Neural progenitor cell (in vitro differentiated cells): ENCODE measurements at regions not wholly inside any gene's neighbourhood (a gene's known extent, or its start where the extent isn't known, plus 50 kb on each side); places are given as distances from the start of the nearest gene placed in this dataset.
"Not testable (repeated sequence)": the region's sequence is repeated elsewhere in the genome, so short reads cannot be mapped to it uniquely, and the experiment has no call there.

Experiments
- DNase-seq: peaks from one replicate; pipeline ENCODE4 v3.0.0-alpha.2; 2016; ENCODE audit warnings: low spot score
- H2AFZ ChIP-seq: fragments of 200-600 bp; sonication (generic); replicated peaks from 2 replicates; pipeline ENCODE4 v1.6.1; 2016; ENCODE audit warnings: antibody characterized with exemption
- H3F3A ChIP-seq: fragments of 200-600 bp; sonication (generic); 2 replicates; pipeline ENCODE4 v1.6.1; 2016; ENCODE audit warnings: antibody characterized with exemption, low read depth
- H3K27ac ChIP-seq: fragments of 200-600 bp; sonication (generic); 2 replicates; pipeline ENCODE4 v1.5.1; 2016; ENCODE audit warnings: mild to moderate bottlenecking
- H3K27me3 ChIP-seq: fragments of 200-600 bp; sonication (generic); 2 replicates; pipeline ENCODE4 v1.6.1; 2016; ENCODE audit warnings: mild to moderate bottlenecking, moderate library complexity
- H3K36me3 ChIP-seq: fragments of 200-600 bp; sonication (generic); 2 replicates; pipeline ENCODE4 v1.5.1; 2016
- H3K4me1 ChIP-seq: fragments of 200-600 bp; sonication (generic); 2 replicates; pipeline ENCODE4 v1.6.1; 2016; ENCODE audit warnings: mixed run types
- H3K4me2 ChIP-seq: fragments of 200-600 bp; sonication (generic); 2 replicates; pipeline ENCODE4 v1.6.1; 2016
- H3K4me3 ChIP-seq: fragments of 200-600 bp; sonication (generic); 2 replicates; pipeline ENCODE4 v1.5.1; 2016
- H3K79me2 ChIP-seq: fragments of 200-600 bp; sonication (generic); 2 replicates; pipeline ENCODE4 v1.6.1; 2016; ENCODE audit warnings: low read depth
- H3K9ac ChIP-seq: fragments of 200-600 bp; sonication (generic); 2 replicates; pipeline ENCODE4 v1.6.1; 2016
- H3K9me3 ChIP-seq: fragments of 200-600 bp; sonication (generic); 2 replicates; pipeline ENCODE4 v1.5.1; 2016; ENCODE audit warnings: low read depth
- H4K20me1 ChIP-seq: fragments of 200-600 bp; sonication (generic); 2 replicates; pipeline ENCODE4 v1.6.1; 2016; ENCODE audit warnings: low read depth
- H3K27ac Mint-ChIP-seq: 3 replicates; pipeline ENCODE4 v1.8.0; 2021; ENCODE audit warnings: mixed read lengths
- H3K27me3 Mint-ChIP-seq: 2 replicates; pipeline ENCODE4 v1.8.0; 2022; ENCODE audit warnings: low read depth, mild to moderate bottlenecking, inconsistent platforms, moderate library complexity, mixed read lengths; ENCODE audit not compliant: insufficient read depth
- H3K36me3 Mint-ChIP-seq: 3 replicates; pipeline ENCODE4 v1.8.0; 2021; ENCODE audit warnings: mixed read lengths
- H3K4me1 Mint-ChIP-seq: 3 replicates; pipeline ENCODE4 v1.8.0; 2021; ENCODE audit warnings: mixed read lengths
- H3K4me3 Mint-ChIP-seq: 3 replicates; pipeline ENCODE4 v1.8.0; 2021; ENCODE audit warnings: mild to moderate bottlenecking, moderate library complexity, mixed read lengths
- H3K9me3 Mint-ChIP-seq: 3 replicates; pipeline ENCODE4 v1.8.0; 2020; ENCODE audit warnings: mixed read lengths
- CTCF ChIP-seq: fragments of 200-600 bp; sonication (generic); IDR thresholded peaks from 2 replicates; pipeline ENCODE4 v1.5.1; 2017; ENCODE audit warnings: antibody characterized with exemption, mild to moderate bottlenecking
- EZH2 ChIP-seq: fragments of 200-600 bp; sonication (generic); IDR thresholded peaks from 2 replicates; pipeline ENCODE4 v1.6.1; 2017; ENCODE audit warnings: antibody characterized with exemption, mild to moderate bottlenecking, moderate library complexity
- EZH2phosphoT487 ChIP-seq: fragments of 200-600 bp; sonication (generic); IDR thresholded peaks from 2 replicates; pipeline ENCODE4 v1.6.1; 2017; ENCODE audit warnings: antibody characterized with exemption

- H3K9ac ChIP-seq = no peak overlapping the region
Observed at GRCh38 chr22:48758881-48759875, 1068.5 kb downstream of the BRD1 start.

GRCh38 chr22:48757985-48758561, 1069.6 kb downstream of the BRD1 start:
- no peak overlapping the region for H3K4me3 Mint-ChIP-seq

More at GRCh38 chr22:48758881-48759875, 1068.5 kb downstream of the BRD1 start:
- H3K4me1 ChIP-seq = no peaks in the 10 kb centered on the region
- H3F3A ChIP-seq = no peaks in the 10 kb centered on the region
- H3K27ac ChIP-seq = no peak overlapping the region
- no peak overlapping the region for H3K27ac Mint-ChIP-seq
- peaks cover 10% of the 10 kb centered on the region for H3K9me3 Mint-ChIP-seq
- H3K36me3 ChIP-seq = no peaks in the 10 kb centered on the region
- H3K27me3 ChIP-seq = no peaks in the 10 kb centered on the region
- H3K4me3 ChIP-seq = no peak overlapping the region
- H3K79me2 ChIP-seq = no peaks in the 10 kb centered on the region
- H4K20me1 ChIP-seq = no peaks in the 10 kb centered on the region
- peaks cover 3% of the 10 kb centered on the region for H3K36me3 Mint-ChIP-seq
- H3K27me3 Mint-ChIP-seq = no peaks in the 10 kb centered on the region
- no peak overlapping the region for H2AFZ ChIP-seq
- H3K4me2 ChIP-seq = no peak overlapping the region
- H3K9me3 ChIP-seq = no peaks in the 10 kb centered on the region
- DNase-seq = no peak
- no peaks in the 10 kb centered on the region for H3K4me1 Mint-ChIP-seq
- no peak for TF ChIP-seq CTCF
- no peak for TF ChIP-seq EZH2phosphoT487
- TF ChIP-seq EZH2 = no peak
- no peak overlapping the region for H3K4me3 Mint-ChIP-seq

GRCh38 chr22:48757581-48757980, 1070.1 kb downstream of the BRD1 start:
- no peaks in the 10 kb centered on the region for H4K20me1 ChIP-seq
- H3K27me3 Mint-ChIP-seq = no peaks in the 10 kb centered on the region
- no peak for DNase-seq
- H2AFZ ChIP-seq = no peak overlapping the region
- peaks cover 3% of the 10 kb centered on the region for H3K36me3 Mint-ChIP-seq
- no peaks in the 10 kb centered on the region for H3F3A ChIP-seq
- no peak overlapping the region for H3K27ac Mint-ChIP-seq
- H3K4me2 ChIP-seq = no peak overlapping the region
- H3K9ac ChIP-seq = no peak overlapping the region
- H3K4me1 Mint-ChIP-seq = no peaks in the 10 kb centered on the region
- H3K27ac ChIP-seq = no peak overlapping the region
- H3K4me3 Mint-ChIP-seq = no peak overlapping the region
- peaks cover 8% of the 10 kb centered on the region for H3K9me3 Mint-ChIP-seq
- no peaks in the 10 kb centered on the region for H3K27me3 ChIP-seq
- H3K4me3 ChIP-seq = no peak overlapping the region
- no peaks in the 10 kb centered on the region for H3K9me3 ChIP-seq
- no peaks in the 10 kb centered on the region for H3K36me3 ChIP-seq
- H3K79me2 ChIP-seq = no peaks in the 10 kb centered on the region
- no peaks in the 10 kb centered on the region for H3K4me1 ChIP-seq
- TF ChIP-seq CTCF (no peak), EZH2 (no peak), EZH2phosphoT487 (no peak)

More at GRCh38 chr22:48757985-48758561, 1069.6 kb downstream of the BRD1 start:
- no peaks in the 10 kb centered on the region for H3K79me2 ChIP-seq
- no peaks in the 10 kb centered on the region for H3K27me3 ChIP-seq
- H3K9me3 ChIP-seq = no peaks in the 10 kb centered on the region
- H3K9ac ChIP-seq = no peak overlapping the region
- no peaks in the 10 kb centered on the region for H3F3A ChIP-seq
- no peaks in the 10 kb centered on the region for H3K4me1 Mint-ChIP-seq
- no peak overlapping the region for H2AFZ ChIP-seq
- no peaks in the 10 kb centered on the region for H3K36me3 ChIP-seq
- TF ChIP-seq CTCF (no peak), EZH2phosphoT487 (no peak), EZH2 (no peak)
- H3K27ac ChIP-seq = no peak overlapping the region
- no peak for DNase-seq
- no peaks in the 10 kb centered on the region for H3K27me3 Mint-ChIP-seq
- H3K4me1 ChIP-seq = no peaks in the 10 kb centered on the region
- H3K4me2 ChIP-seq = no peak overlapping the region
- peaks cover 3% of the 10 kb centered on the region for H3K36me3 Mint-ChIP-seq
- no peak overlapping the region for H3K4me3 ChIP-seq
- H3K9me3 Mint-ChIP-seq = peaks cover 10% of the 10 kb centered on the region
- H3K27ac Mint-ChIP-seq = no peak overlapping the region
- H4K20me1 ChIP-seq = no peaks in the 10 kb centered on the region

GRCh38 chr22:48757135-48757534, 1070.5 kb downstream of the BRD1 start:
- not testable (repeated sequence) for H3F3A ChIP-seq, H3K27me3 ChIP-seq, H2AFZ ChIP-seq, H3K27ac ChIP-seq, H4K20me1 ChIP-seq, H3K9me3 Mint-ChIP-seq, H3K4me3 ChIP-seq, H3K9ac ChIP-seq, H3K36me3 Mint-ChIP-seq, H3K4me2 ChIP-seq, H3K36me3 ChIP-seq, H3K79me2 ChIP-seq, H3K4me3 Mint-ChIP-seq, H3K4me1 ChIP-seq, DNase-seq, H3K4me1 Mint-ChIP-seq, H3K27ac Mint-ChIP-seq, H3K9me3 ChIP-seq, H3K27me3 Mint-ChIP-seq
